Activated CD4-positive, alpha-beta T cell treated with anti-CD3 and anti-CD28 coated beads for 4 hours (primary cell): ENCODE measurements at regions not wholly inside any gene's neighbourhood (a gene's known extent, or its start where the extent isn't known, plus 50 kb on each side); places are given as distances from the start of the nearest gene placed in this dataset.

ENCODE experiments used
- DNase-seq, 2 donors: peaks; one replicate each; pipeline ENCODE4 v3.0.0-alpha.2; 2020

DNA sequence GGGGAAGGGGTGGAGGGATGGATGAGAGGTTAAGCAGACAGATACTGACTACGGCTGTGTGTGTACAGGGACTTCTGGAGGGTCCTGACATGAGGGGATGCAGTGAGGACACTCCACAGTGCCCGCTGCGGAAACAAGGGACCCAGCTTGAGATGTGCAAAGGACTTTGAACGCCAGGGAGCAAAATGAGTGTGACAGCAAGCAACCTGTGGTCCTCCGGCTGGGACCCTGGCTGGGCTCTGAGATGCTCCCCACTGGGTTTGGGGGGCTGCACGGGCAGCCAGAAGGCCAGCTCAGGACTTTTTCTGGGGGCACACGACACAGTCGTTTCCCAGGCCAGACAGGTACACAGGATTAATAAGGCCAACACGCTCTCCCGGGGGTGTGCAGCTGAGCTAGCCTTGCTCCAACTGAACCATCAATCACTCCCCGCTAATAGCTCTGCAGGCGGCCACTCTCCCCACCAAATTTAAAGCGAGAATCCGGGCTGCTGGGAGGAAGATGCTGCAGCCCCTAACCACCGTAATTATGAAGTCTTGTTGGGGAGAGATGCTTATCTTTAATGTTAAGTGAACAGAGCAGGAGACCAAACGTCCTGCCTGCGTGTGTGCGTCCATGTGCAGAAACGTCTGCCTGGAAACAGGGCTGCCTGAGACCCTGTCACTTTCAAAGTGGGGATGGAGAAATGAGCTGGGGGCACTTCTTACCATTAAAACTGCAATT is 51.6 kb upstream of the DLK1 start:
- DNase-seq: no peak

DNA sequence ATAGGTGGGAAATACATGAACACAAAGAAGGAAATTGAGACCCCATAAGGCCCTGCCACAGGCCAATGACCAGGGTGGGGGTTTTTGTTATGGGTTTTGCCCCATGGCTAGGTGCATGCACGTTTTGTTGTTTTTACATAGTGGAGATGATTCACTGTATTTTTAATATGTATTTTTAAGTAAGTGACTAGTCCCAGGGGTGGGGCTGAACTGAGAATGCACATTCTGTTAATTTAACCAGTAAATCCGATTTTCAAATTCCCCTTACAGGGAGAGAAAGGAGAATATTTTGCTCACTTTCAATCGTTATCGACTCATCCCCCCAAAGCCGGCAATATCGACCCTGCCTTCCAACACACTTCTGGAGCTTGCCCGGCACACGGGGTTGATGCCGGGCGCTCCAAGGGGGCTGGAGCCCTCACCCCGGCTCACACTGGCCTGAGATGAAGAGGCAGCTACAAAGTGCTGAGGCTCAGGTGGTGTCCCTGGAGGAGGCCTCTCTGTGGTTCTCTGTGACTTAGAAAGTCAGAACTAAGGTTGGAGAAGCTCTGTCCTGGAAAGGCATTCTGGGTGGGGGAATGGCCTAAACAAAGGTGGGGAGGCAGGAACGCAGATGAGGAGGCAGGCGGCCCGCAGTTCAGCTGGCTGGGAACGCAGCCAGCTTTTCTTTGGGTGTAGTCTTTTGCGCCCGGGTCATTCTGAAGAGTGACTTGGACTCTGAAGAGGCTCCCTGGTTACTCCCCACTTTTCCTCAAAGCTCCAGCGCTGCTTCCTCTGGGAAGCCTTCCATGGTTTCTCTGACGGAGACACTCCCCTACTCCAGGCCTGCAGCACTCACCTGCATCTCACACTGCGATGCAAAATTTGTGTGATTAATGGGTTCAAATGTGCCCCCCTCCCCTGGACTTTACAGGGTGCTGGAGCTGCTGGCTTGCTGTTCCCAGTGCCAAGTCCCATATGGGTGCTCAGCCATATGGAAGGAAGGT is 50.7 kb upstream of the DLK1 start:
- DNase-seq: no peak
